GM21737 (cell line): ENCODE measurements at regions not wholly inside any gene's neighbourhood (a gene's known extent, or its start where the extent isn't known, plus 50 kb on each side); places are given as distances from the start of the nearest gene placed in this dataset.

ENCODE experiments used
- ATAC-seq: cut with Tn5 transposase; IDR thresholded peaks from one replicate; pipeline ENCODE4 v1.9.1; 2021; ENCODE audit warnings: mild to moderate bottlenecking, moderate library complexity; ENCODE audit not compliant: unreplicated experiment

DNA sequence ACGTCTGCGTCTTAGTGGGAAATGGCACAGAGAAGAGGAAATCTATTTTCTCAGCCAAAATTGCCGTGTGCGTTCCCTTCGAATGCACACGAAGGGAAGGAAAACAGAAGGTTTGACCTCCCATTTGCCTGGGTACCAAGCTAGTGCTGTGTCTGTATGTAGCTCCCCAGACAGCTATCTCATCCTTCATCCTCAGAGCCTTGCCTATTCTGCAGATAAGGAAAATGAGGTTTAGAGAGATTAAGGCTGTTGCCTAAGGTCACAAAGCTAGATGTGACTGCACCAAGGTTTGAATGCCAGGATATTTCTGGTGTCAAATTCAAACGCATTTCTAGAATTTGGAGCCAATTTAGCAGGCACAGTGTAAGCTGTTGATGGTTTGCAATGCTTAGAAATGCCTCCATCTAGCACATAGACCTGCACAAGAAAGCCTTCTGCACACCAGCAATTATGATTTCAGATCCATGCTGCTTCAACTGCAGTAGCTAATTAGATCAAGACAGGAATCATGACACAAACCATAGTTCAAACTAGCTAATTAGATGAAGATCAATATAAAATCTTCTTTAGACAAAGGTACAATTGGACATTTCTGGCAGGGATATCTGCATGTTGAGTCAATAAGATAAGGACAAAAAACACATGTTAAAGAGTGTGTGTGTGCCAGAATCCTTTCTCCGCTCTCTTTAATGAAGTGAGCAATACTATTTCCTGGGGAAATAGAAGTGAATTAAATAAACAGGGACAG is 115.1 kb downstream of the CMPK2 start:
- ATAC-seq = no peak

DNA sequence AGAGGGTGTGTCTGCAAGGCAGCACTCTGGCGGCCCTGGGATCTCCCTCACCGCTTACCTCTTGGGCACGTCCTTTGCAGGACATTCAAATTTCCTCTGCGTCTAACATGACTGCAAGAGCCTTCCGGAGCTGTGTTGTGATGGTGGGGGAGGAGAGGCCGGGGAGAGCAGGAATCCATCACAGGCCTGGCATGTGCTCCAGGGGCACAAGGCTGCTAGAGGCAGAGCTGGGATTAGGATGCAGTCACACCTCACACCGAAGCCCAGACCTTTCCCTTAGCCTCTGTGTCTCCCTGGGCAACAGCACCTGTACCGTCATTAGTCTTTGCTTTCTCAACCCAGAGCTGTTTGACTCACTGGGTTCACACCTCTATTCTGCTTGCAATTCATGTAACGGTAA is 111.3 kb downstream of the CMPK2 start:
- no peak for ATAC-seq

DNA sequence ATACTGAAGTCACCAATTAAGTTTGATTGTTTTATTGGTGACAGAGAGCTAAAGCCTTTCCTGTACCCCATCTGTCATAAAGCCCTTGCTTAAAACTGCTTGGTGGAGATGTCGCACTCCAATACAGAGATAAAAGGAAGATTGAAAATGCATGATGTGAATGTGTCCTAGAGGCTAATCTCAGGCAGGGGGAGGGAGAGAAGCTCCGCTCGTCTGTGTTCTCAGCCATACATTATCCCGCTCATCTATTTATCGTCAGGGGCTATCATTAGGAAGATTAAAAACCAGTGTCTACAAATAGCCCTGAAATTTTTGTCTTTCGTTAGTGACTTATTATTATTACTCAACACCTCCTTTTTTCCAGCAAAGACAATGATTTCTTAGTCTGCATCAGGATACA is 110.3 kb downstream of the CMPK2 start:
- ATAC-seq = no peak

DNA sequence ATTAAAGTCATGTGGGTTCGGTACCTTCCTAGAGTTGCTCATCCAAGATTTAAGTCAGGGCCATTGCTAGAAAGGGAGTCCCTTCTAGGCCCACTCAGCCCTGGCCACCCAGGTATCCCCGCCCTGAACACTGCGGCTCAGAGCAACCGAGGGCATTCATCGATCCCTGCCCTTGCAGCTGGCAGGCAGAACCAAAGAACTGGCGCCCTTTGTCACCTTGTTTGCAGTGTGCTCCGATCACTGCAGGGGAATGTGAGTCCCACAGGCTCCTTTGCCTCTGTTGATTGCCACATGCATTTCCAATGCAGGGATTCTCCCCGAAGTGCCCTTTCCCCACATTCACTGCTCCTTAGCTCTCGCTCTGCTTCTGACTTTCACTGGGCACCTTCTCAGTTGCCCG is 108.5 kb downstream of the CMPK2 start:
- no peak for ATAC-seq

DNA sequence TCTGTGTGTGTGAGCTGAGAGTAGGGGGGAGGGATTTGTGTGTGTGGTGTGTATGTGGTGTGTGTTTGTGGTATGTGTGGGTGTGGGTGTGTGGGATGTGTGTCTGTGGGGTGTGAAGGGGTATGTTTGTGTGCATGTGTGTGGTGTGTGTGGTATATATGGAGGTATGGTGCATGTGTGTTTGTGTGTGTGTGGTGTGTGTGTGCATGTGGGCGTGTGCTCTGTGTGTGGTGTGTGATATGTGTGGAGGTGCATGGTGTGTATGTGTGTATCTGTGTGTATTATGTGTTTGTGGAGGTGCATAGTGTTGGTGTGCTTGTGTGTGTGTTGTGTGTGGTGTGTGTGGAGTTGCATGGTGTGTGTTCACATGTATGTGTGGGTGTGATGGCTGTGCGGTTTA is 106.0 kb downstream of the CMPK2 start:
- ATAC-seq = no peak

DNA sequence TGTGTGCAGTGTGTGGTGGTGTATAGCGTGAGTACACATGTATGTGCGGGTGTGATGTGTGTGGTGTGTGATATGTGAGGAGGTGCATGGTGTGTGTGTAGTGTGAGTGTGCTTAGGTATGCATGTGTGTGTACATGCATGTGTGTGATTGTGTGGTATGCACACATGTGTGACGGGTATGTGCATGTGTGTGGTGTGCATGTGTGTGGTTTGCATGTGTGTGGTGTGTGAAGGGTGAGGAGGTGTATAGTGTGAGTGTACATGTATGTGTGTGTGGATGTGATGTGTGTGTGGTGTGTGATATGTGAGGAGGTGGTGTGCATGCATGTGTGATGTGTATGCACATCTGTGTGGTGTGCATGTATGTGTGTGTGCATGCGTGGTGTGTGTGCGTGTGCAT is 105.6 kb downstream of the CMPK2 start:
- ATAC-seq = no peak

DNA sequence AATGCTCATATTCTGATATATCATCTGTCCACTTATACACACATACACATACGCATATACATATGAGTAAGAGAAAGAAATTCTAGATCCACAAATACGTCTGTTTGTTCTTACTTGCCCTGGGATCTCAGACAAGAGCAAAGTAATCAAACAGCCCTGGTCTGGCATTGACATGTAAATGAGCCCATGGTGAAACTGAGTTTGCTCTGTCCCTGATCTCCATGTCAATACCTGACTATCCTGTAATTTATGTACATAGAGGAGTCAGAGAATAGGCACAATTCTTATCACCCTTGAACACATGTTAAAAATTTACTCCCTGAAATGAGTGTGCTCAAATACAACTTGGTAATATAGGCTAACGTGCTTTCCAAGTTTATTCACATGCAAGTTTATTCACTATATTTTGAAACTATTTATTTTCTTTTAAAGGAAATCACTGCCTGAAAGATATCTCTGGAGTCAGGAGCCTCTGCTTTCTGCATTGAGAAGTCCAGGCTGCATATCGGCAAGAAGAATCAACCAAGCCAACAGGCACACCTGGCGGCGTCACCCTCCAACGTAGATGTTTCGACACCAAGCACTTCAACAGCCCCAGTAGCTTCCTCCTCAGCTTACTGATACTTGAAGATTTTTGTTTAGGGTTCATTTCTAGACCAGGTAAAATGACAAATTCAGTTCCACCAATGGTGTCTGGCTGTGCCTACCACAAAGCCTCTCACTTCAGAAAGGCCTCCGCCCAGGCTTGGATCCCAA is 100.6 kb downstream of the CMPK2 start:
- ATAC-seq = no peak

DNA sequence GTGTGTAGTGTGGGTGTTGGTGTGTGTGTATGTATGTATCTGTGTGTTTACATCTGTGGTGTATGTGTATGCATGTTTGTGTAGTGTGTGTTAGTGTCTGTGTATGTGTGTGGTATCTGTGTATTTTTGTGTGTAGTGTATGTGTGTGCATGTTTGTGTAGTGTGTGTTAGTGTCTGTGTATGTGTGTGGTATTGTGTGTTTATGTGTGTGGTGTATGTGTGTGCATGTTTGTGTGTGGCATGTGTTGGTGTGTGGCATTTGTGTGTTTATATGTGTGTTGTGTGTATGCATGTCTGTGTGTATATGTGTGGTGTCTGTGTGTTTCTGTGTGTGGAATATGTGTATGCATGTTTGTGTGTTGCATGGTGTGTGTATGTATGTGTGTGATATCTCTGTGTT is 96.4 kb downstream of the CMPK2 start:
- no peak for ATAC-seq

DNA sequence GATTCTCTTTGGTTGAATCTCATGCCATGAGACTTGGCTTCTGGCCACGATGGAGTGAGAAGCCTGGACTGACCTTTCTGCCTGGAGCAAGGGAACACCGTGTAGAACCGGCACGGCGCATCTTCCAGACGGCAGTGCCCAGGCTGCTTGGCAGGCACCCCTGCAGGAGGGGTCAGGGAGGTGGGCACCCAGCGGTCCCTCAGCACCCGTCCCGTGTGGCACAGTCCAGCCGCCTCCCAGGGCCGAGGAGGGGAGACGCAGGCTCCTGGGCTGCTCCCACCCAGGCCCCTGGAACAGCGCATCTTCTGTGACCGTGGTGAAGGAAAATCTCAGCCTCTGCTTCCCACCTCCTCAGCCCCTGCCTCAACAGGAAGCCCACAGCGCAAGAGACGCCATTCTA is 95.7 kb downstream of the CMPK2 start:
- no peak for ATAC-seq

DNA sequence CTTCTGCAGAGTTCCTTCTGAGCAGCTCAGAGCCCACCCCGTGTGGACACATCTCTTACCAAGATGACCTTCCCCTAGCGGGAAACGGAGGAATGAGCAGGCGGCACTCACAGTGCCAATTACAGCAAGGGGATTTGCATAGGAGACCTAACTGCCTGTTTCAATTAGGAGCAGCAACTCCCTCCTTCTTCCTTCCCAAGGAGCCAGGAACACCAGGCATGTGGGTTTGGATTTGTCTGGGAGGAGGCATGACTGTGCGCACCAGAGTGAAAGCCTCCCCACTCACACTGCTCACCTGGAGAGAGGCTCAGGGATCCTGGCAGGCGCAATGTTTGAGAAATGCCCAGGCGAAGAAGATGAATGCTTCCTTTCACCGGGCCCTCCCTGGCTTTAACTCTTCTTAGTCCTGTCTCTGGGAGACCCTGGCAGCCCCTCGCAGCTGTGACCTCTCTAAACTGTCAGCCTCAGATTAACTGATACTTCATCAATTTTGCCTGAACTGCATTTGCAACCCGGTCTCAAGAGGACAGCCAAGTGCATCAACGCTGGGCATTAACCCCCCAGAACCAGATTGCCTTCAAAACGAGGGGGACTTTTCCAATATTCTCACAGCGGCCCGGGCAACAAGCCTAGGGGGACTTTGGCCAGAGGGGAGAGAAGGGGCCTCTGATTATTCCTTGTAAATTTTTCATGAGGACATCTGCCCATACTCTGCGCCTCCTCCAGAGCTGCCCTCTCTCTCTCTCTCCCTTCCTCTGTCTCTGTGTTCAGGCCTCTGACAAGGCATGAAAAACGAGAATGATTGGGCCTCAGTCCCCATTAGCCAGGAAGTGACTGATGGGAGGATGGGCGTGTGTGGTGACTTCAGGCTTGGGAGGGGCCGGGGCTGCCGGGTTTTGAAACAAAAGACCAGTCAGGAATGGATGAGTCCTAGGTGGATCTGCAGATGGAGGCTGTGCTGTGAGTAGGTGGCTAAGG is 93.8 kb downstream of the CMPK2 start:
- ATAC-seq = no peak

DNA sequence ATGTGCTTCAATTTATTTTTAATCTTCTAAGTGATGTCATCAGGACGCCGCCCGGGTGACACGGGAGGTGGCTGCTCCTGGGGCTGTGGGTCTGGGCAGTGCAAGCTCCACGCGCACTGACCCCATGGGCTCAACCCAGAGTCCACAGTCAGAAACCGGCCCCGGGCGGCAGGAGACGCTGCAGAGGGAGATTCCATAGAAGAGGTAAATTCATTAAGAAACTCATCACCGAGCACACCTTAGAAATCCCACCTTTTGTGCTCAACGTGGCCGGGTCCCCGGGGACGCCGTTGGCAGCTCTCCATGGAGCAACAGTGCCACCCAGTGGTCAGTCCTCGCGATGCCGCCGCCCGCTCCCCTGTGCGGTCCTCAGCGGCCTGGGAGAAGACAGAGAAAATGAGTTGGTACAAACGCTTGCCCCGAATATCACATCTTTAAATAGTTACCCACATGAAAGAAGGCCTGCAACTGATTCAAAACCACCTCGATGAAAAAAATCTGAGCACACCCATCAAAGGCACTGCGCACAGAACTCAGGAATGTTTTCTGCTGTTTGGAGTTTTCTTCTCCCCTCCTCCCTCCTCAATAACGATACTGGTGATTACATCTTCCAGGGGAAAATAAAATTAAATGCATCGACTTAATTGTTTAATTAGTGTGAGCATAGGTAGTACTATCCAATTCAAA is 92.6 kb downstream of the CMPK2 start:
- peak; percentile 78 for ATAC-seq

DNA sequence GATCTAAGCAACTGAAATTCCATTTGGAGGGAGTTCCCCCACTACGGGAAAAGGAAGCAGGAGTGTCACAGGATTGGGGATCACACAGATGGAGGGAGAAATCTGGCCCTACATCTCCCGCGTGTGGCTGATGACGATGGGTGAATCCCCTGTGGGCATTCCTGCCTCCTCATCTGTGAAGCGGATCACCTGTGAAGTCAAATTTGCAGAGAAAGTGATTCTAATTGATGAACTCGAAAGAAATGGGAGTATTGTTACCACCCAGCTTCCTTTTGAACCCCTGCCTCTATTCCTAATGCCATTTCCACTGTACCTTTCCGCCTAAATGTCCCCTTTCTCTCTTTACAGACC is 92.0 kb downstream of the CMPK2 start:
- no peak for ATAC-seq

DNA sequence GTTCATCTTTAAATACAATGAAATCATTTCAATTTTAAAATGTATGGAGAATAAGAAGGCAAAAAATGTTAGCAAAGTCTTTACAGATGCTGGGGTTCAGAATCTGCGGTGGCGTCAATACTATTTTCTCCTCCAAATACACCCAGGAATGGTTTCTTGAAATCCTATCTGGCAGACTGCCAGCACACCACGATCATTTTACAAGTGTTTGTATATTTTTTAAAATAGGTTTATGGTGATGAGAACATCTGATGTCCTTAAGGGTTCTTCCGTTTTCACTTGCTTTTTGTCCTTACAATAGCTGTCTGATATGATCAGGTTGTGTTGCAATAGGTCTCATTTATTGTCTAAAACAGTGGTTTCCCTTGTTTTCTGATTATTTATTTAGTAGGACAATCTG is 89.6 kb downstream of the CMPK2 start:
- ATAC-seq = no peak

DNA sequence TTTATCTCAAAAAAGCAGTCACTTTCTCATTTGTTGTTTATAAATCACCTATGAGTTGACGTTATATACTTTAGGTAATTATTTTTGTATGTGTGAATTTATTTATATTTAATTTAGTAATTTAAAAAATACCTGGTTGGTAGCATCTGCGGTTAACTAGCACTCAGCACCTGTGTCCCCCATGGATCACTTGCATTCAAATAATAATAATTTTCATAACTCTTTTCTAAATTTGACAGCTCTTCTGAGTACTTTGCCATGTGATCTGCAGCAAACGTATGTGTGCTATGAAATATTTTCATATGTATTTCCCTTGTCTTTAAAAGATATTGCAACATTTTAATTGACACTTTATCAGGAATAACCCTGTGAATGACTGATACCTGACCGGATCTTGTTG is 88.1 kb downstream of the CMPK2 start:
- ATAC-seq = no peak

DNA sequence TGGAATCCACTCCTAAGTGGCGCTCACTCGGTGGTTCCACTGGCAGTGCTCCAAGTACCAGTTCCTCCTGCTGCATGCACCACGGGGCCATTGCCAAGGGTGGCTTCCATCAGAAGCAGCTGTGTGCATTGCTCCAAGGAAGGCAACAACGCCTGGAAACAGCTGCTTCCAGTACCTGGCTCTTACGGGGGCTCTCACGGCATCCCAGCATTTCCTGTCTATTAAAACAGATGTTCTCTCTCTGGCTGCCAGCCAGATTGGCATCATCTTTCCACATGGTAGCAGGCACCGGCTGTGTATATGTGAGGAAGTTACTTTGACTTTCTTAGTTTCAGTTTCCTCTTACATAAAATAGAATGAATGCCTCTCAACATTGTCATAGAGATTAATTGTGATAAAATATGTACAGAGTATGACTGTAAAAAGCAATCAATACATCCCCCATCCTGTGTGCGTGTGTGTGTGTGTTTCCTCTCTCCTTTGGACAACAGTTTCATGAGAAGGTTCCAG is 84.9 kb downstream of the CMPK2 start:
- ATAC-seq = peak; percentile 82

DNA sequence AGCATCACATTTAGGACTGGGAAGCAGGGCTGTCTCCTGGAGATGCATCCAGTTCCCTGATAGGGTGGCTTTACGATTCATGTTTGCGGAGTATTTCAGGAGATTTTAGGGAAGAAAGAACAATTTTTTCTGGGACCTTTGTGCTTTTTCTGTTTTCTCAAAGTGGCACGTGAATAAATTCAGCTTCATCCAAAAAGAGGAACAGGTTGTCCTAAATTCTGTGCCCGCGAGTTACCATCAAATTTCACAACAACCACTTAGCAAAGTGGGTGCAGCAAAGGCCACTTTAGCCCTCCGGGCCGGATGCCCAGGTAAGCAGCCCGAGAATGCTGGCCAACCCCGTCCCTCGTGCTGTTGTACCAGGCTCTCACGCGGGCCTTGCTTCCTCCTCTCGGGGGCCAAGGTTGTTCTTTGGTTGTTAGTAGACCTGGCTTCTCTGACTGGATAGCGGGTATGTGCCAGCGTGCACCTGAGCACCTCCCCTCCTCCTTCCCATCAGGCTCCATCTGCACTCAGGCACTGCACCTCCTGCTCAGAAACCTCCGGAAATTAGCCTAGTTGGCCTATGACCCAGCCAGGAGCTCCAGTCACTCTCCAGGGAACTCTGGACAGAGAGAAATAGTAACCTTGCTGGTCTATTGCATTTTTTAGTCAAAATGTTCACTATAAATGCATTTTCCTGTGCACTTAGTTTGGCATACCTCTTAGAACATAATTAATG is 83.0 kb downstream of the CMPK2 start:
- no peak for ATAC-seq

DNA sequence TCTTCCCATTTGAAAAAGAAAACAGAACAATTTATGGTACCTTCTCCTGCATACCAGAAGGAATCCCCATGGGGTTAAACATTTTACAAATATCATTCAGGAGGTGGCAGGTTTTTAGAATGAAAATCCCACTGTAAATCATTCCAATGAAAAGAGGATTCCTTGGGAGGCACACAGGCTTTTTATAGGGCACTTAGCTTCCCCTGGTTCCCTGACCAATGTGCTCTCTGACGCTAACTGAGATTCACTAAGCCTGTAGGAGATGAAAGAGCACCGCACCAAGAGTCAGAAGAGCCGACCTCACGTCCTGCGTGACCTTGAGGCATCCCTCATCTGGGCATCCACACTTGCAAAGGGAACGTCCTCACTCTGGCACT is 82.5 kb downstream of the CMPK2 start:
- ATAC-seq = no peak

DNA sequence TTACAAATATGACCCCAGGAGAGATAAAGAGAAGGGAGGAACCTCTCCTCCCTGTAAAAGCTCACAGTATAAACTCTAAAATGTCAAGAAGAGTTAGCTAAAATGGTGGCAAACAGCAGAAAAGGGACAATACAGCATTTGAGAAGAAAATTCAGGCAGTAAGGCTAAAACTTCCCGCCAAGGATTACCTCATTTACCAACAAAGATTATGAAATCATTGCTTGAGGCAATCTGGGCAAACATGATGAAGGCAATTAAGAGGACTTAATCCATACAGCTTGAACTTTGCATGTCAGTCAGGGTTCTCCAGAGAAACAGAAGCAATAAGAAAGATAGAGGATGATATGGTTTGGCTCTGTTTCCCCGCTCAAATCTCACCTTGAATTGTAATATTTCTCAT is 81.4 kb downstream of the CMPK2 start:
- ATAC-seq = no peak

DNA sequence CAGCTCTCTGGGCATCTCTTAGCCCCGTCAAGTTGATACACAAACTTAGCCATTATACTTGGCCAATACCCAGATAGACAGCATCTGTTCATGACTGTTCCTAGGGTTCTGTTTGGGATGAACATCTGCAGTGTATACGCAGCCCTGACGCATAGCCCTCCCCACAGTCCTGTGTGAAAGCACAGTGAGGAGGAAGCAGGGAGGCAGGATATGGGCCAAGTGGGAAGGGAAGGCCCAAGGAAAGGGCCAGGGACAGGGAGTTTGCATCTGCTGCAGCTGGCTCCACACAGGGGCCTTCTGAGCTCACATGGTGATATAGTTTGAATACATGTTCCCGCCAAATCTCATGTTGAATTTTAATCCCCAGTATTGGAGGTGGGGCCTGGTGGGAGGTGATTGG is 80.2 kb downstream of the CMPK2 start:
- no peak for ATAC-seq

DNA sequence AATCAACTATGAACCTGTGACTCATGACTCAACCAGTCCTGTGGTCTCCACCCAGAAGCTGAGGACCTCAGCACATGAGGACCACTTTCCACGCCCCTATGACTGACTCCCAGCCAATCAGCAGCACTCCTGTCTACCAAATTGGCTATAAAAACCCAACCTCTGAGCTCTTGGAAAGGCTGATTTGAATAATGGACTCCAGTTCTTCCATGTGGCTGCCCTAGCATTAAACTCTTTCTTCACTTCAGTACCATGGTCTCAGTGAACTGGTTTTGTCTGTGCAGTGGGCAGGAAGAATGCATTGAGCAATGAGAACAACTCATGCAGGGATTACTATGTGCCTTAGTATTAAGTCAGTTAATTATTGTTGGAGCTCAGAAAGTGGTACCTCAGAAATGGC is 78.3 kb downstream of the CMPK2 start:
- ATAC-seq = no peak
